ENCODE measurements at regions not wholly inside any gene's neighbourhood (a gene's known extent, or its start where the extent isn't known, plus 50 kb on each side); places are given as distances from the start of the nearest gene placed in this dataset.

- no peak overlapping the region for H3K4me3 ChIP-seq (replicated peaks; ENCODE audit: low read depth, low read length)
- no peak for DNase-seq (ENCODE audit: extremely low read depth, low read depth)
- TF ChIP-seq, protein P1, sequence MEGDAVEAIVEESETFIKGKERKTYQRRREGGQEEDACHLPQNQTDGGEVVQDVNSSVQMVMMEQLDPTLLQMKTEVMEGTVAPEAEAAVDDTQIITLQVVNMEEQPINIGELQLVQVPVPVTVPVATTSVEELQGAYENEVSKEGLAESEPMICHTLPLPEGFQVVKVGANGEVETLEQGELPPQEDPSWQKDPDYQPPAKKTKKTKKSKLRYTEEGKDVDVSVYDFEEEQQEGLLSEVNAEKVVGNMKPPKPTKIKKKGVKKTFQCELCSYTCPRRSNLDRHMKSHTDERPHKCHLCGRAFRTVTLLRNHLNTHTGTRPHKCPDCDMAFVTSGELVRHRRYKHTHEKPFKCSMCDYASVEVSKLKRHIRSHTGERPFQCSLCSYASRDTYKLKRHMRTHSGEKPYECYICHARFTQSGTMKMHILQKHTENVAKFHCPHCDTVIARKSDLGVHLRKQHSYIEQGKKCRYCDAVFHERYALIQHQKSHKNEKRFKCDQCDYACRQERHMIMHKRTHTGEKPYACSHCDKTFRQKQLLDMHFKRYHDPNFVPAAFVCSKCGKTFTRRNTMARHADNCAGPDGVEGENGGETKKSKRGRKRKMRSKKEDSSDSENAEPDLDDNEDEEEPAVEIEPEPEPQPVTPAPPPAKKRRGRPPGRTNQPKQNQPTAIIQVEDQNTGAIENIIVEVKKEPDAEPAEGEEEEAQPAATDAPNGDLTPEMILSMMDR (IDR thresholded peaks at IDR 0.05; ENCODE audit: low read depth, low read length, missing control alignments): no peak
Observed at GRCh38 chr10:4051641-4052151, 266.7 kb upstream of the KLF6 start.

DNA sequence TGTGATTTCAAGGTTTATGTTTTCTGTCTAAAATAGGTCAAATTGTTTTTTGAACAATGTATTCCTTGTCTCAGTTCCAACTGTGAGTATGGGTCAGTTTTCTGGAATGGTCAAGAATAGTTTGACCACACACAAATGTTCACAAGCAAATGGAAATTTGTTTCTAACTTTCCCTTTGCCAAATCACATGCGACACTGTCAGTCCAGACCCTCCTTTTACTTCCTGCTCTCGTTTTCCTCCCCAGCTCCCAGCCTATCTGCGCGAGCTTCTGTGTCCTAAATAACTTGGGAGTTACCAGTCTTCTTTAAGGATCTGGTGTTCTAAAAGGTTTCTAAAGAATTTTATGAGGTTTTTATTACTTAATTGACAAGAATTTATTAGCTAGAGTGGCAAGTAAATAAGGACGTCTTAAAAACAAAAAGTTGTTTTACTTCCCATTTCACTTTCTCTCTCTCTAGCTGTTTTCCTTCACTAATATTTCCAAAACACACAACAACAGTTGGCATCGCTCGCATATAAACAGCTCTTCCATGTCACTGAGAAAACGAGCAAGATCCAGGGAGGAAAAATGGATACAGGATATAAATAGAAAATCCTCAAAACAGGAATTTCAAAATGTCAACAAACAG lies 266.1 kb upstream of the KLF6 start:
- TF ChIP-seq, protein P1 (IDR thresholded peaks at IDR 0.05; ENCODE audit: low read depth, low read length, missing control alignments): no peak
- DNase-seq (ENCODE audit: extremely low read depth, low read depth): no peak
- H3K4me3 ChIP-seq (replicated peaks; ENCODE audit: low read depth, low read length): no peak overlapping the region

GRCh38 chr10:4050061-4050460 lies 265.1 kb upstream of the KLF6 start:
- H3K4me3 ChIP-seq (replicated peaks; ENCODE audit: low read depth, low read length): no peak overlapping the region
- DNase-seq (ENCODE audit: extremely low read depth, low read depth): no peak
- TF ChIP-seq, protein P1 (IDR thresholded peaks at IDR 0.05; ENCODE audit: low read depth, low read length, missing control alignments): no peak

- H3K4me3 ChIP-seq (replicated peaks; ENCODE audit: low read depth, low read length): no peak overlapping the region
- DNase-seq (ENCODE audit: extremely low read depth, low read depth): no peak
- TF ChIP-seq, protein P1 (IDR thresholded peaks at IDR 0.05; ENCODE audit: low read depth, low read length, missing control alignments): no peak
Observed at GRCh38 chr10:4049348-4049747, 264.3 kb upstream of the KLF6 start.

GRCh38 chr10:4048236-4048864 lies 263.3 kb upstream of the KLF6 start:
- H3K4me3 ChIP-seq (replicated peaks; ENCODE audit: low read depth, low read length): no peak overlapping the region
- TF ChIP-seq, protein P1 (IDR thresholded peaks at IDR 0.05; ENCODE audit: low read depth, low read length, missing control alignments): no peak
- no peak for DNase-seq (ENCODE audit: extremely low read depth, low read depth)

DNA sequence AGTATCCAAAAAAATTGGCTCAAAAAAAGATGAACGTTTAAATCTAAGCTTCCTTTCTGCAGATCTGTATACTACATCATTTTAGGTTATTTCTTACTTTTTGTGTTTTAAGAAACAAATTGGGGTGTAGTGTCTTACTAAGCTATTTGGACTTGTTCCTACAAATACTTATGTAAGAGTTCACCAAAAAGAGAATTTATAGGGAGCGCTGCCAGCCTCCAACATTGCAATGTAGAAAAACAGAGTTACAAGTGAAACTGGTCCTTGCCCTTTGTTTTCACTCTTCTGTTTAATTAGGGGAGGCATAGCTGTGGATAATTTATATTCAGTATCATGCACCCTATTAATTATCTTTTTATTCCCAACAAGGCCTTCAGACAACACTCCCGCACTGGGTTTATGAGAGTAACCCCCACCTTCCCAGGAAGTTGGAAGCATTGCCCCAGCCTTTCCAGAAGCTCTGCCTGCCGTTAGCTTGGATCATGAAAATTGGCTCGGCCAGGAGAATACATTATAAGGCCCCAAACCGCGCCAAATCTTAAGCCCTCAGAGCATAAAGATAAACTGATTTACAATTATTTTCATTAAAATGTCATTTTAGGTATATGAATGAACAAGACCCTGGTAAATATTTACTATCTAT lies 261.8 kb upstream of the KLF6 start:
- H3K4me3 ChIP-seq (replicated peaks; ENCODE audit: low read depth, low read length): no peak overlapping the region
- TF ChIP-seq, protein P1 (IDR thresholded peaks at IDR 0.05; ENCODE audit: low read depth, low read length, missing control alignments): no peak
- DNase-seq (ENCODE audit: extremely low read depth, low read depth): no peak
